NAMALWA (cell line): ENCODE measurements at regions not wholly inside any gene's neighbourhood (a gene's known extent, or its start where the extent isn't known, plus 50 kb on each side); places are given as distances from the start of the nearest gene placed in this dataset.
A peak's percentile ranks its signal among the peaks of the same experiment; 100 is the strongest.
"Not testable (repeated sequence)": the region's sequence is repeated elsewhere in the genome, so short reads cannot be mapped to it uniquely, and the experiment has no call there.

ENCODE experiments used
- DNase-seq: peaks from one replicate; pipeline ENCODE4 v3.0.0-alpha.2; 2015; ENCODE audit warnings: low spot score

DNA sequence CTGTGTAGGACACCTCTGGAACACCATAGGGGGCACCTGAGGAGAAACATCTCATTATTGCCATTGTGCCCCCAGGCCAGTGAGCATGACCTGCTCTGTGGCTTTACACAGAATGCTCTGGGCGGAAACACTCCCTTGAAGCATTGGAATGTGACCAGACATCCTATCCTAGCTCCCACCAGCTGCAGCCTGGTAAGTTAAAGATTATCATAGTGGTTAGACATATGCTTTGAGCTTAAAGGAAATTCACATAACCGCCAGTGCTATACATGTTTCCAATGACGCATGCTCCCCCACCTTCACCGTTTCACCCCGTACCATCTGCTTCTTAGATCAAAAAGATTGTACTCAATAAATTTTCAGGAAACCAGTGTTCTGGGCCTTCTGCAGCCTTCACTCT is 217.7 kb upstream of the CENPE start:
- no peak for DNase-seq

DNA sequence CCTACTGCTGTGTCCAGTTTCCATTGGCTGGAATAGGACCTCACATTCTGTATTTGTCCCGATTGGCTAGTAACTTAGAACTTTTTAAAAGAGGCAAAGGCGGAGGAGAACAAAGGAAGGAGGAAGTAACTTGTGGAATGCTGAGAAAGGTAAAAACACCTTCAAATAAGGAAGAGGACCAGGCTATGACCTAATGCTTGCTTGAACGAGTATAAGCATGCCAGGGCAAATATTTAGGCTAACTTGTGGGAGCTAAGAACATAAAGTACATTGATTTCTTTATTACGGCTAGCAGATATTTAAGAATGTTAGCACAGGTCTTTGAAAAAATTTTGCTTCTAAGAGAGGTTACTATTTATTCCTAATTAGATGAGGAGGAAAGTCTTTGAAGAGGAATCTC is 214.5 kb upstream of the CENPE start:
- DNase-seq: not testable (repeated sequence)

DNA sequence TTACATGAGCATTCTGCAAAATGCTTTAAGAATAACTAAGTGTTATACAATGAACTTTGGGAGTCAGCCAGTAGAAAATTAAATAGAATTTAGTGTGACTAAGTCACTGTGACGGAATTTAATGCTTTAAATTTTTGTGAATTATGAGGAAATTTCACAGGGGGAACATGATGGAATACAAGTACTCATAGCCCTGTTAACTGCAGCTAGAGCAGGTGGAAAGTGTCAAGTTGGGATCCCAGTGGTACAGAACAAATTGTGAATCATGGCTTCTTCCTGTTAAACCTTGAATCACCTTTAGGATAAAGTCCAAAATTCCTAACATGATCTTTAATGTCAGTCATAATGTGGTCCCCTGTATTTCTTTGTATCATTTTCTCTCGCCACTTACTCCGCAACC is 212.2 kb upstream of the CENPE start:
- DNase-seq: no peak

DNA sequence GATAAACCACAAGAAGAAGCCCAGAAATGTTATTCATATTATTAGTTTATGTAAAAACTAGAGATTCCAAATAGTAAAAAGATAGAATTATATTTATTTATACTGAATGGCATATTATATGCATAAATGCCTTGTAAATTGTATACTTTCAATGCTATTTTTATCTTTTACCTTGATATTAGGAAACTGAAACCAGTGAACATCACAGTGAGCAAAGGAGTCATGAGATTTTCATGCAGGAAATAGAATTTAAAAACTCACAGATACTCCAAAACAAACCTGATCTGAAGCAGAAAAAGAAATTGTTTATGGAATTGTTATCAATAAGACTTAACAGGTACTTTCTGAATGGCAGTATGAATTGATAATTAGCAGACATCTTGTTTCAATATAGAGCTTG is 207.3 kb upstream of the CENPE start:
- no peak for DNase-seq

DNA sequence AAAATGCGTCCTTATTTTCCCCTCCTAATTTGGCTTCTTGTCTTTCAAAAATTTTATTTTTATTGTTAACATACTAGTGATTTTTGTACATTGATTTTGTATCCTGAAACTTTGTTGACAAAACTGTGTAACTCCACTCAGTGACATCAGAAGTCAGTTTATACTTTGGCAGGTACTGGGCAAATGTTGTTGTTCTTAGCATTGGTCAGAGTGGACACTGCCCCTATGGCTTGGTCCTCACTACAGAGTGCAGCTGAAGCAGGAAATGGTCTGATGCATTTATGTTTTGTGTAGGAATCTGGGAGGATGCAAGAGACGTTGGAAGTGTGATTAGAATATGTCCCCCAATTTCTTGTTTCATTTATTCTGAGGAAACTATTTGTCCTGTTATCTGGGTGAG is 205.5 kb upstream of the CENPE start:
- no peak for DNase-seq

DNA sequence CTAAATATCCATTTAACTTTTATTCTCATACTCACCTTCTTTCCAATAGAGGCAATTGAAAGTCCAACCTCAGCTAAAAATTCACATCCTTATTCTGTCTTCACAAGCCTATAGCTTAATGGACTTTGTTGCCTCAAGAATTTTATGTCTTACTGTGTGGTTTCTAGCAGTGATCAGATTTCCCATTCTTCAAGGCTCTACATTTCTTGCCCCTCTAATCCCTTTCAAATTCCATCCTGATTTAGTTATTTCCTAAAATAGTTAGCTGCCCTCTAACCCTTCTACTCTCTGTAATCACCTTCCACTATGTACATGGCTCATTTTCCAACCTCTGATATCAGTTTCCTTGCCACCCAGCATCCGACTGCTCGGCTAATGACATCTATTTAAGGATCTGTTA is 204.1 kb upstream of the CENPE start:
- no peak for DNase-seq

DNA sequence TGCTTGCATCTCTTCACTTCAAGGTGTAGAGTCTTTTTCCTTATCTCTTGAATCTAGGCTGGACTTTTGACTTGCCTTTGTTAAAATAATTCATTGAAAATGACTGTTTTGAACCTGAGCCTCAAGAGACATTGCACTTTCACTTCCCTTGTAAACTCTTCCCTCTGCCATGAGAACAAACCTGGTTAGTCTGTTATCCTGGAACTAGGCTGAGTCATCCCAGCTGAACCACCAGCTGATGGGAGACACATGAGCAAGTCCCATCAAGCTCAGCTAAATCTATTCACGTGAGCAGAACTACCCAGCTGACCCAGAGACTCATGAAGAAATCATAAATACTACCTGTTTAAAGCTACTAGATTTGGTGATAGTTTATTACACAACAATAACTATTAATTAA is 202.3 kb upstream of the CENPE start:
- peak; percentile 8 for DNase-seq

DNA sequence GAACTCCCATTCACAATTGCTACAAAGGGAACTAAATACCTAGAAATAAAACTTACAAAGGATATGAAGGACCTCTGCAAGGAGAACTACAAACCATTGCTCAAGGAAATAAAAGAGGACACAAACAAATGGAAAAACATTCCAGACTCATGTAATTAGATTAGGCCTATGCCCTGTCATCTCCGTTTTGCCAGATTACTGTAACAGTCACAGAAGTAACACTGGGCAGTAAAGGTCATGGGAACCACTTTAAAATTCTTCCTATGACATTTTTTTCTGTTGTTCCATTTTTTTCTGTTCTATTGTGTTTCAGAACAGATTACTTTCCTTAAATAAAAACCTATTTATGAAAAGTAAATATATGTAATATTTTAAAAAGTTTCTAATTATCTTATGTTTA is 199.4 kb upstream of the CENPE start:
- DNase-seq: no peak

DNA sequence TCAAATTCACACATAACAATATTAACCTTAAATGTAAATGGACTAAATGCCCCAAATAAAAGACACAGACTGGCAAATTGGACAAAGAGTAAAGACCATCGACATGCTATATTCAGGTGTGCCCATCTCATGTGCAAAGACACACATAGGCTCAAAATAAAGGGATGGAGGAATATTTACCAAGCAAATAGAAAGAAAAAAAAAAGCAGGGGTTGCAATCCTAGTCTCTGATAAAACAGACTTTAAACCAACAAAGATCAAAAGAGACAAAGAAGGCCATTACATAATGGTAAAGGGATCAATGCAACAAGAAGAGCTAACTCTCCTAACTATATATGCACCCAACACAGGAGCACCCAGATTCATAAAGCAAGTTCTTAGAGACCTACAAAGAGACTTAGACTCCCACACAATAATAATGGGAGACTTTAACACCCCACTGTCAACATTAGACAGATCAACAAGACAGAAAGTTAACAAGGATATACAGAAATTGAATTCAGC is 189.4 kb upstream of the CENPE start:
- DNase-seq: not testable (repeated sequence)

DNA sequence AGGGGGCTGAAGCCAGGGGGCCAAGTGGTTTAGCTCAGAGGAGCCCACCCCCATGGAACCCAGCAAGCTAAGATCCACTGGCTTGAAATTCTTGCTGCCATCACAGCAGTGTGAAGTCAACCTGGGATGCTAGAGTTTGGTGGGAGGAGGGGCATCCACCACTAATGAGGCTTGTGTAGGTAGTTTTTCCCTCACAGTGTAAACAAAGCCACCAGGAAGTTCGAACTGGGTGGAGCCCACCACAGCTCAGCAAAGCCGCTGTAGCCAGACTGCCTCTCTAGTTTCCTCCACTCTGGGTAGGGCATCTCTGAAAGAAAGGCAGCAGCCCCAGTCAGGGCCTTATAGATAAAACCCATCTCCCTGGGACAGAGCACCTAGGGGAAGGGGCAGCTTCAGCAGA is 187.4 kb upstream of the CENPE start:
- not testable (repeated sequence) for DNase-seq

DNA sequence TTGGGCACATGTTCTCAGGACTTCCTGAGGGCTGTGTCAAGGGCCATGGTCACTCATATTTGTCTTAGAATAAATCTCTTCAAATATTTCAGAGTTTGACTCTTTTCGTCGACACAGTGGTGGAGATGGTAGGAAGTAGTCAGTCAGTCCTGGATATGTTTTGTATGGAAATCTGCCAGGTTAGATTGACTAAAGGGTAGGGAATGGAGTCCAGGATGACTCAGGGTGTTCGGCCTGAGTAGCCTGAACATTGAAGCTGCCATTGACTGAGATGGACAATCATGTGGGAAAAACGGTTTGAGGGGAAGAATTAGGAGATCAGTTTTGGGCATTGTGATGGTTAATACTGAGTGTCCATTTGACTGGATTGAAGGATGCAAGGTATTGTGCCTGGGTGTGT is 177.1 kb upstream of the CENPE start:
- no peak for DNase-seq

DNA sequence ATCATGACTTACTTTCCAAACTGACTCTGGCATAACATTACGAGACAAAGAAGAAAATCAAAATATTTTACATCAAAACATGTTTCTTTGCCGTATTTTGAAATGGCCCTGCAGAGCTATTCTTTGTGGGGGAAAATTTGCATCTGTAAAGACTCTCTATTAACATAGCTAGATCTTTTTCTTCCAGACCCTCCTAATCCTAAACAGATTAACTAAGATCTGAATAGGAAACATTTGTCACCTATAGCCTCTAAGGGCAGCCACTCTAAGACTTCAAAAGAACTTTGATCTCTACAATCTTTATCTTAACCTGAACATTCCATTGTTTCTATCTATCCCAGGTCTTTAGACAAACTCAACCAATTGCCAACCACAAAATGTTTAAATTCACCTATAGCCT is 176.6 kb upstream of the CENPE start:
- DNase-seq: no peak

DNA sequence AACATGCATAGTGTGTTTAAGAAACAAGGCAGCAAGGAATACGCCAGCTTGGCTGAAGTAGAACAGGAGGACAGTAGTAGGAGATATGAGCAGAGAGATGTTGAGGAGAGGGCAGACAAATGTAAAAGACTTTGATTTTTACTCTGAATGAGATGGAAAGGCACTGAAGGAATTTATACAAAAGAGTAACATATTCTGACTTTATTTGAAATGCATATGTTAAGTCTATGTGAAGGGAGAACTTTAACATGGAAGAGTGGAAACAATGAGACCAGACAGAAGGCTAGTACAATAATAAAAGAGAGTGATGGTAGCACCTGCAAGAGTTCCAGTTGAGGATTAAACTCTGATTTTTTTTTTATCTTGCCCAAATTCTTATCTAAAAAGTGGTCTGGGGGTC is 176.2 kb upstream of the CENPE start:
- DNase-seq: no peak

DNA sequence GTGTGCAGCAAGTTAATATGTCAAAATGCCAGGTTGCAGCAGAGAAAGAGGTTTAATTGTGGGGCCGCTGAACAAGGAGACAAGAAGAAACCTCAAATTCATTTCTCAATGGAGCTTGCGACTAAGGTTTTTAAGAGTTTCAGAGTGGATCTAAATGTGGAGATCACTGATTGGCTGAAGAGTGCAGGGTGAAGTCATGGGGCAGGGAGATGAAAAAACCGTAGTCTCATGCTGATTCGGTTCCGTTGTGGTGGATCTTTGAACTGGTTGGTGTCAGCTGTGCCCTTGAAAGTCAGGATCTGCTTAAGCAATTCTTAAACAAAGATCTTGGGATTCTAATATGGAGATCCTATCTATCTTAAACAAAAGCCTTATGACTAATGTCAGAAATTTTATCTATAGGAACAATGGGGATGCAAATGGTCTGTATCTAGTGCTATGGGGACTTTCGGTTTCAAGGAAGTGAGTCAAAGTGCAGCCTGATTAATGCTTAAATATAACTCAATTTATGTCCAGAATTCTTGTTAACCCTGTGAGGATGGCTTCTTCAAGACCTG is 173.9 kb upstream of the CENPE start:
- no peak for DNase-seq

DNA sequence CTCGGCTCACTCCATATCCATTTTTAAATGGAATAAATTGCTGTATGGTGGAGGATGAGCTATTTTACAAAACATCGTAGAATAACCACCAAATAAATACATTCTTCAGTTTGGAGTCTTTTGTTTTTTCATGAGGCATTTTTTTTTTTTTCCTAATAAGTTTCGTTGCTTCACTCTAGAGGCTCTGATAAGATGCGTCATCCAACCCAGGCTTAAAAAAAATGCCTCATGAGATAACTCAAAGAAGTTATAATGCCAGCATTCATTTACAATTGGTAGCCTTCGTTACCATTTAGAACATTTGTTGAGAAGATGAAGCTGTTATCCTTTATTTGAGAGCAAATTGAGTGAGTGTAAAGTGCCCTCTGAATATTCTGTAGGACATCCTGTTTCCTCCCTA is 172.2 kb upstream of the CENPE start:
- no peak for DNase-seq

DNA sequence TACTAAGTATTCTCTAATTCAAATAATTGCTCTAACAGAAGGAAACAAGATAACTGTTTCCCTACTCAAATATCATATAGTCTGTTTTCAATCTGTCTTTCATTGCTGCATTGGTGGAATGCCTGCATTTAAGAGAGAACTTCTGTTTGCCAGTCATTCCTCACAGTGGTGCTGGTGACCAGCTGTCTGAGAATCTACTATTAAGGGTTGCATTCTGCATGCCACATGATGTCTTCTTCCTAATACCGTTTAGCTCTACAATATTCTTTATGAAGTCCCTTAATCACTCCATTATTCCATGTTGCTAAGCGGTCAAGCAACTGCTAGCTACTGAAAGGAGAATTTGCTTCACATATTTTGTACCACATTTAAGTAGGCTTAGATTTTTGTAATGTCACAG is 167.1 kb upstream of the CENPE start:
- DNase-seq: no peak

DNA sequence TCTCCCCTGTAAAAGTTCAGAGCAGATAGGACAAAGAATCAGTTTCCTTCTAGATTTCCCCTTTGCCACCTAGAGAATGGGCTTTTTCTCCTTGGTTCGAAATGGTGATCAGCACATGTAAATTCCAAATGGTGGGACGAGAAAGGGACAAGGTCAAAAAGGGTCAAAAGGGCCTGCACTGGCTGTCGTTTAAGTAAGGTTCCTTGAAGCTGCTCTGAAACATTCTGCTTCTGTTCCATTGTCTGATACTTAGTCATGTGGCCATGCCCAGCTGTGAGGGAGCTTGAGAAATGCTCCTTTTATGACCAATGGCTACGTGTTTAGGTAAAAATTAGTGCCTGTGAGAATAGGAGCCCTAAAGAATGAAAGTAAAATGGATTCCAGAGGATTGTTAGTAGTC is 165.9 kb upstream of the CENPE start:
- DNase-seq: no peak

DNA sequence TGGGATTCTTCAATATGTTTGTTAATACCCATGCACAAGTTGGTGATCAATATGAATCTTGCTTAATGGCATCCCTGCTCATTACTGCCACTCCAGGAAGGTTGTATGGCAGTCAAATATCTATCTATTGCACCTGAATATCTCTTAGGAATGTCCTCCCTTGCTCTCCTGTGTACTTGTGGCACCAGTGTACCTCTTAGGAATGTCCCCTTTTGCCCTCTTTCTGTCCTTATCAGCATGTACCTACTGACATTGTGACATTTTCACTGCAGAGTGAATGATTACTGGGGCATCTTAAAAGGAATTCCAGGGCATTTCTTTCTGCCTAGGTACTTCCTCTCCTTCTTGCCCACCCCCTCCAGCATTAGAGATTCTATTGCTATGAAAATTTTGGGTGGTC is 163.8 kb upstream of the CENPE start:
- DNase-seq: no peak

DNA sequence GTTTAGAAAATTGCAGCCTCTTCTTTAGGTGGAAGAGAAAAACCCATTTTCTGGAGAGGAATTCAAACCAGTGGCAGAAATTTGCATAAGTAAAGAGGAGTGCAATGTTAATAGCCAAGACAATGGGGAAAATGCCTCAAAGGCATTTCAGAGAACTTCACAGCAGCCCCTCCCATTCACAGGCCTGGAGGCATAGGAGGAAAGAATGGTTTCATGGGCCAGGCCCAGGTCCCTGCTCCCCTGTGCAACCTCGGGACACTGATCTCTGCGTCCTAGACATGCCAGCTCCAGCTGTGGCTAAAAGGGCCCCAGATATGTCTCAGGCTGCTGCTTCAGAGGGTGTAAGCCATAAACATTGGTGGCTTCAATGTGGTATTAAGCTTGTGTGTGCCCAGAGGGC is 161.8 kb upstream of the CENPE start:
- no peak for DNase-seq

DNA sequence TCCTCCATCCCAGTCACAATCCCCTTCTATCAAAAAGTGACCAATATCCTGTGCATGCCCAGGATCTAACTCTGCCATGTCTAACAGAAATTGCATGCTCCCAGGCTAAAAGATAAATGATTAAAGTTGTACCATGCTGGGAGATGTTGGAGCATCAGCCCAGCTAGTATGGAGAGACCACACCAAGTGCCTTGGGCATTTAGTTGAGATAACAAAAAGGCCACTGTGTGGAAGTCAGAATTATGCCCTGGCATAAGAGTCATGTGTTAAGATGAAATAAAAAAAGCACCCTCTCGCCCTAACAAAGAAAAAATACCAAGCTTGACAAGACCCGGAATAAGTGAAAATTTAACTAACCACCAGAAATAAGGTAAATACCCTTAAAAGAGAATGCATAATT is 155.9 kb upstream of the CENPE start:
- DNase-seq: no peak

DNA sequence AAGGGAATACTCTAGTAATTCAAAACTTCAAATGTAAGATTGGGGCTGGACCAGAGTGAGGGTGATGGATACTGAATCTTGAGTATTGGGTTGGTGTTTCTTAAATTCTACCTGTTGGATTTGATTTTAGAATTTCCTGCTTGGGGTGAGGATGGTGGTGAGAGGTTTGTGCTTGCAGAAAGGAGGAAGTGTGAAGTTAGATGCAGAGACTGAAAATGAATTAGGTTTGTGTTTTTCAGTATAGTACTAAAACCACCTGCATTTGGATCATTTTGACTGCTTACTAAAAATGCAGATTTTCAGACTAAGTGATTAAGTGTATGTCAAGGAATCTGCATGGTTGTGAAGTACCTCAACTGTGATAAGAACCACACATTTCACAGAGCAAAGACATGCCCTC is 131.5 kb upstream of the CENPE start:
- DNase-seq: no peak

DNA sequence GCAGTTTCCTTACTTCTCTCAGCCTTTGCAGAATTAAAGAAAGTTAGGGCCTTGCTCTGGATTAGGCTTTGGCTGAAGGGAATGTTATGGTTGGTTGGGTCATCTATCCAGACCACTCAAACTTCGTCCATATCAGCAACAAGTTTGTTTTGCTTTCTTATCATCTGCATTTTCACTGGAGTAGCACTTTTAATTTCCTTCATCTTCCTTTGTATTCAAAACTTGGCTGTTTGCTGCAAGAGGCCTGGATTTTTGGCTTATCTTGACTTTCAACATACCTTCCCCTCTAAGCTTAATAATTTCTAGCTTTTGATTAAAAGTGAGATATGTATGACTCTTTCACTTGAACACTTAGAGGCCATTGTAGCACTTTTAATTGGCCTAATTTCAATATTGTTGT is 126.7 kb upstream of the CENPE start:
- DNase-seq: no peak

DNA sequence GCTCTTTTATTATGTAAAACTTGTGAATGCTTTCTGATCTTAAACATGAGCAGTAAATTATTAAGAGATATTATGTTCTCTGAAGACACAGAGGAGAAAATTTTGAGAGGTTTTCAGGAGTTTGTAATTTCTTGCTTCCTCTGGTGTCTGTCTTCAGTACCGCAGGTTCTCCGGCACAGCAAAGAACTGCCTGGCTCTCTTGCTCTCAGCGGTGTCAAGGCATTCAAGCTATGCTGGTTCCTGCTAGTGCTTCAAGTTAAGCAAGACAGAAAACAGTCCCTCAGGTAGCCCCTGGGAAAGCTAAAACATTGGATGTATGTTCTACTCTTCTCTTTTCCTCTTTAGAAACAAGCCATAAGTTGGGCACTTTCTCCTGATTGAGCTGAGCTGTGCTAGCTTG is 120.2 kb upstream of the CENPE start:
- no peak for DNase-seq

DNA sequence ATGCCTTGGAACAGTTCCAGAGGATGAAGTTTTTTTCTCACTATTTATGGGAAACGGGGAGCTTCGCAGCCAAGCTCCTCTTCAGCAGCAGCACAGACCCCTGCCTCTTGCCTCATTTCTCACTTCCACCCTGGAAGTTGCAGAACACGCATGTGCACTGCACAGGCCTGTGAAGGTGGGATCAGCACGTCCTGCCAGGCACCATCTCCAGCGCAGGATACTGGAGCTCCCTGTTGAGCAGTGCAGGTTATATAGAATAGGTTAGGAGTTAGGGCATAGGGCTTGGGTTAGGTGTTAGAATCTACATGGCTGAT is 110.1 kb upstream of the CENPE start:
- DNase-seq: no peak
